Daoy (cell line): ENCODE measurements at regions not wholly inside any gene's neighbourhood (a gene's known extent, or its start where the extent isn't known, plus 50 kb on each side); places are given as distances from the start of the nearest gene placed in this dataset.
"Not testable (repeated sequence)": the region's sequence is repeated elsewhere in the genome, so short reads cannot be mapped to it uniquely, and the experiment has no call there.

Experiments used
- DNase-seq: peaks from one replicate; pipeline ENCODE4 v3.0.0-alpha.2; 2015; ENCODE audit warnings: low read depth

DNA sequence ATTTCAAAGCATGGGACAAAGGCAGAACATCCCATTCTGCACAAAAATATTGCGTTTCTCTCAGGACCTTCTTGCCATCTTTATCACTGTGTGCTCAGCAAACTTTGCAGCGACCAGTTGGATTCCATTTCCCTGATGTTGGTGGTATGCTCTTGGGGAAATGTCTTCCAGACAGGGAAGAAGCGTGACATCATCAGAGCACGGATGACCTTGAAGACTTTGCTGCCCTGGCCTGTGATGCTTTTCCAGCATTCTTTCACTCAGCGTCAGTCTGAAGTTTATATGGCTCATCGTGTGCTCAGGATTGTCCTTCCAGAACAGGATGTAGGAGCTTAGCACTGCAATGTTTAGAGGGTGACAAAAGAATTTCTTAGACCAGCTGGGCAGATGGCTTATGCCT is 131.4 kb upstream of the F3 start:
- no peak for DNase-seq

DNA sequence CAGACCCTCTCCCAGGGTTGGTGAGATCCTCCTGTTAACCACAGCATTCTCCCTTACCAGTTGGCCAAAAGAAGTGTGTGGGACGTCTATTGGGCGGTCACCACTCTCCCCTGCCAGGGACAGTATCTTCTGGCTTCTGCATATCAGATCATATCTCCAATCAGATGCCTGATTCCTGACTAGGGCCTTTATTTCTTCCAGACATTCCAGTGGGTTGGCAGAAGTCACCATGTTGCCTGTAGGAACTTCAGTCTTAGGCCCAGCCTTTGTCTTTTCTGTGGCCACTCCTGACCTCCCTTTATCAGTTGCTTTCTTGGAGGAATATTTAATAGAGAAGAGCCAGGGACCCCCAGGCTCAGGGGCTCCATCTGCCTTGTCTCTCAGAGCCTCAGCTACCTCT is 130.4 kb upstream of the F3 start:
- no peak for DNase-seq

DNA sequence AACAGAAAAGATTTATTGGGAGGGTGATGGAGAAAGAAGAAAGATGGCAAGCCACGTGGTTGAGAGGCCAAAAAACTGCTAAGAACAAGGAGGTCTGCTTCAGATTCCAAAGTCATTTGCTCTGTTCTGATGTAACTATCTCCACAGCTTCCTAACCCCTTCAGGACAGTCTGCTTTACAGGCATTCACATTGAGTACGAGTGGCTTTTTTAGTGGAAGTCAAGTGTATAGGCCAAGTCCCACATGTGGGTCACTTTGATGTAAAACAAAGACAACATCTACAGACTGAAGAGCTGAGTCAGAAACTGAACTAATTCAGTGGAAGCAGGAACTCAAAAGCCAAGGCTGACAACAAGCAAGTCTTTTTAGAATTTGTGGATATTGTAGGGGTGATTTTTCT is 128.7 kb upstream of the F3 start:
- no peak for DNase-seq

DNA sequence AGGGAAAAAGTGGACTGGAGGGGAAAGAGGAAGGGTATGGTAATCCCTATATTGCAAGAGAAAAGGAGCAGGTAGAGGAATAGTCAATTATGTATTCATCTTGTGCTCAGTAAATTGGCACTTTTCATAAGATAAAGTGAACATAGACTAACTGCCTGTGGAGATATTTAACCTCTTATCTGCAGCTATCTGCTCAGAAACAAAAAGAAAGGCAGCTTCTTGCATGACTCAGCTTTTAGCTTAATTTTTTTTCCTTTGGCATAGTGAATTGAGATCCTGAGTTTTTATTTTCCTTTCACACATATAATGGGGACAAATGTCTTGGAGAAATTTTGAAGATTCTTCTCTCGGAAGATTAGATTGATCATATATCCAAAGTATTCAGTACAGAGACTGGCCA is 127.6 kb upstream of the F3 start:
- DNase-seq, result no peak

DNA sequence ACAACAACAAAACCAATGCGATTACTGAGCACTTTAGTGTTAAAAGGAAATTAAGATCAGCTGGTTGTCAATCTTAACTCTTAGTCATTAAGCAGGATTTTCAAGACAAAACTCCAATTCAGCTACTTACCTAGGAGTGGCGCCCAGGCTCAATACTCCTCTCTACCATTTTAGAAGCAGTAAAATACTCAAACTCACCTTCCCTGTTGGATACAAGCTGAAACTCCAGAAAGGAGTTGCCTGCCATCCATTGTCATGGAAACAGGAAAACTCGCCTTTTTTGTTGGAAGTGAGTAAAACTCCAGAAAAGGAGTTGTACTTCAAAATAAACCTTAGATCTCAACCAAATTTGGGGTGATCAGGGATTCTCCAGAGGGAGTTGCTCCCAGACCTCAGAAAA is 127.0 kb upstream of the F3 start:
- DNase-seq, result no peak

DNA sequence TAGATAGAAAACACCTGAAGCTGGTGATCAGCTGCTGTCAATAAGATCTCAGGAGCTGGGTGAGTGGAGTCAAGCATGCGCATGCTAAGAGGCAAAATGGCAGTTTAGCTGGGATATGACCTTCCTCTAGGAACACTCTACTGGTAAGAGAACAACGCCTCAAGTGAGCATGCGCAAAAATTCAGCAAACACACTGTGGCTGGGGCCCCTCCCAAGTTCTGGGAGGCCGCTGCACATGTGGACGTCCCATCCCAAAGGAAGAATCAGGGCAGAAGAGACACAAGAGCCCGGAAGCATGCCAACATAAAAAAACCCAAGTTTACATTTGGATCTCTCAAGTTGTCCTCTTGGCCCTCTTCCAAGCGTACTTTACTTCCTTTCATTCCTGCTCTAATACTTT is 126.3 kb upstream of the F3 start:
- no peak for DNase-seq

DNA sequence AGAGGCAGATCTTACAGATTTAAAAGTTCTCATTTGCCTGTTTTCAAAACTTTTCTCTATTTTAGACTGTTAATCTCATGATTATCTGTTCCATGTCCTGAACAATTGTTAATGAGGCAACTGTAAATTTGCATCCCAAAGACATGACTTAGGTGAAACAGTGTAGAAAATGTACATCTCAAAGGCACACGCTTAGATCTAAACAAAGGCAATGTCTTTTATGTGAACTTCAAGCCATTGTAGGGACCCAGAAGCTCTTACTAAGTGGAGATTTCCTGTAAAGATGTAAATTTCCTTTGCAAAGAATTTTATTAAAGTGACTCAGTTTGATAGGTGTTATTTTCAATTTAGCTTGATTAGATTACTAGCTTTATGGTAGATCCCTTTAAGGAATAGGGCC is 125.2 kb upstream of the F3 start:
- DNase-seq, result no peak

DNA sequence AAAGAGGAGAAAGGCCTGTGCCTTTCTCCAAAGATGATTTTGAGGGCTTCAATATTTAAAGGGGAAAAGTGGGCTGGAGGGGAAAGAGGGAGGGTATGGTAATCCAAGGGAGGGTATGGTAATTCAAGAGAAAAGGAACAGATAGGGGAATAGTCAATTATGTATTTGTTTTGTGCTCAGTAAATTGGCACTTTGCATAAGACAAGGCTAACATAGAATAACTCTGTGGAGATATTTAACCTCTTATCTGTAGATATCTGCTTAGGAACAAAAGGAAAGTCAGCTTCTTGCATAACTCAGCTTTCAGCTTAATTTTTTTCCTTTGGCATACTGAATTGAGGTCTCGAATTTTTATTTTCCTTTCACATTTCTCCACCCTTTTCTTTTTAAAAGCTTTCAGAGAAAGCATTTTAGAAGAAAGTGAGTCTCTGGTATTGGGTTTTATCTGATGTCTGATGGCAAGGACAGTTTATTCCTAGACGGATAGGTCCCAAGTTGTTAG is 119.9 kb upstream of the F3 start:
- no peak for DNase-seq

DNA sequence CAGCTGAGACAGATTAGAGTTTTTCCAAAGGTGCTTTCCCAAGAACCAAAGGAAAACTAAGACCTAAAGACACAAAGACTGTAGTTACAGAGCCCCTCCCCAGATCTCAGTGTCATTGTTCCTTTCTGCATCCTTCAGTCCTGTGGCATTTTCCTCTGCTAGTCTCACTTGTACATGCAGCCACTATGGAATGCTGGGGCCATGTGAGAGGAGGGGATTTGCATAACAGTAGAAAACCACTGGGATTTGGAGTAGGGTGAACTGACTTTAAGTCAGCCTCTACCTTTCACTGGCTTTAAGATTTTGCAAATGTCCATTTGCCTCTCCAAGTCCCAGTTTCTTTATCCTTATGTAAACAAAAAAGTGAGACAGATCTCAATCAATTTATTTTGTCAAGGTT is 119.4 kb upstream of the F3 start:
- no peak for DNase-seq

DNA sequence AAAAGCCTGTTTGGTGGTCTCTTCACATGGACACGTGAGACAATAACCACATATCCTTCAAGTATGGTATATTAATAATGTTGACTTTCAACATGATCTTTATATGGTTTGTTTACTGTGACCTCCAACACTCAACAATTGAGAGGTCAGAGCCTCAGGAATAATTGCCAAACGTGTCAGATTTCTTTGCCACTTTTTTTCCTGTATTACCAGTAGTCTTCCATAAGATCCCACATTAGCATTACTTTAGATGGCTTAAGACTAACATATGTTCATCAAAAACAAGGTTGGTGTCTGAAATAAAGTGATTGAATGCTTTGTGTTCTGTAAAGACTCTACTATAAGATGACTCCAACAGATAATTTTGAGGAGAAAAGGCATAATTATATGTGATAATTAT is 118.7 kb upstream of the F3 start:
- no peak for DNase-seq

DNA sequence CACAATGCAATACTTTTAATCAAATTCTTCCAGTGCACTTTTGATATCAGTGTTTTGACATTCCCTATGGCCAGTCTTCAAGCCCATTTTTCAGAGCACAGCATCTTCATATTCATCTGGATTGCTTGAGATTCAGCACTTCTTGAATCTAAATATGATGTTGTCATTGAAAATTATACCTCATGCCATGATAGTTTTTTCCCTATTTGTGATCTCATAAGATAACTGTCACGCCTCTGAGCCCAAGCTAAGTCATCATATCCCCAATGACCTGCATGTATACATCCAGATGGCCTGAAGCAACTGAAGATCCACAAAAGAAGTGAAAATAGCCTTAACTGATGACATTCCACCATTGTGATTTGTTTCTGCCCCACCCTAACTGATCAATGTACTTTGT is 117.6 kb upstream of the F3 start:
- DNase-seq, result not testable (repeated sequence)

DNA sequence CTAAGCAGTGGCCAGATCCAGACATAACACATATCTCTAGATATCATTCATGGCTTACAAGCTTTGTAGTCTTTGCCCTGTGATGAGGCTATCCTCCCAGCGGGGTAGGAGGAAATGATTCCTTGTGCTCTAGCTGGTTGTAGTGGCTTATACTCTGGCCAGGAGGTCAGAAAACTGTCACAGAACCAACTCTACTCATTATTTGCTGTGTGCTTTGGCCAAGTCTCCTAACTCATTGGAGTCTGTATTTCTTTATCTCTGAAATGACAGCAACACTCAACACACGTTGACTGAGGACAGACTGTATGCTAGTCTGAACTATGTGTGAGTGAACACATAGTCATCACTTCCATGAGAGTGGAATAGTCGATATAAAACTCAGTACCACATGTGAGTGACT is 116.7 kb upstream of the F3 start:
- DNase-seq, result peak; percentile 58

DNA sequence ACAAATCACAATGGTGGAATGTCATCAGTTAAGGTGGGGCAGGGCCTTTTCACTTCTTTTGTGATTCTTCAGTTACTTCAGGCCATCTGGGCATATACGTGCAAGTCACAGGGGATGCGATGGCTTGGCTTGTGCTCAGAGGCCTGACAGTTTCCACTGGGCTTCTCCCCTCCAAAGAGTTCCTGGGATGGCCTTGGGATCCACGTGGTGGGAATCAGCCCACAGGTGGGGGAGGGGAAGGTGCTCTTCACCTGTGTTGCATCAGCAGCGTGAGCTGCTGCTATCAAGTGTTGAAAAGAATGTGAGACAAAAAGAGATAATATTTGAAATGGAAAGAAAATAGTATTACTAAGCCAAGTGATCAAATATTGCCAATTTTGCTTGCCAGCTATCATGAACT is 116.2 kb upstream of the F3 start:
- not testable (repeated sequence) for DNase-seq

DNA sequence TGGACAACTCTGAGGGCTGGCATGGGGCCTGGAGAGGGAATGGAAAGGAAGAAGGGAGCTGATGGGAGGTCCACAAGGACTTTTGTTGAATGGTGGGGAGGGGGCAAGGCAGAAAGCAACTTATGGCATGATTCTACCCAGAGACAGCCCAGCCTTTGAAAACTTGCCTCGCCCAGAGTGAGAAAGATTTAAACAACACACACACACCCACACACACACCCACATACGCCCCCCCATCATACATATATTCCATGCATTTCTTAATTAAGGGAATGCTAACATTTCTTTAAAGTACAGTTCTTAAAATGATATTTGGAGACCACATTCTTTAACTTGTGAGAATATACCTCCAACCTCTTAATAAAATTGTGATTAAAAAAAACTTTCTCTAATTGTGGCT is 115.4 kb upstream of the F3 start:
- DNase-seq, result no peak

DNA sequence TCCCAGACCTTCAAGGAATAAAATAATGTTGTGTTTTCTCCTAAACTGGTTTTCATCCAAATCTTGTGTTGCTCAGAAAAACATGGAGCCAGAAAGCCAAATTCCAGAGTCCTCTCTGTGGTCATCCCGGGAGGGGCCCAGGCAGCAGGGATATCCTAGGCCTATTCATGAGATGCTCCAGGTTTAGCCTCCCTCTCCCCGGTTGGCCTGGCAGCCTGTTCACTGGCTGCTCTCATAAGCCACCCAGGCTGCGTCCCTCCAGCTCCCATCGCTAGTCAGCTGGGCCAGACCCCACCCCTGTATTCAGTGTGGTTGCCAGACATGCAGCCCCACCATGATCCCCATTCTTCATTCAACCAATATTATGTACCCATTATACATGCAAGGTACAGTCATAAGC is 113.4 kb upstream of the F3 start:
- no peak for DNase-seq

DNA sequence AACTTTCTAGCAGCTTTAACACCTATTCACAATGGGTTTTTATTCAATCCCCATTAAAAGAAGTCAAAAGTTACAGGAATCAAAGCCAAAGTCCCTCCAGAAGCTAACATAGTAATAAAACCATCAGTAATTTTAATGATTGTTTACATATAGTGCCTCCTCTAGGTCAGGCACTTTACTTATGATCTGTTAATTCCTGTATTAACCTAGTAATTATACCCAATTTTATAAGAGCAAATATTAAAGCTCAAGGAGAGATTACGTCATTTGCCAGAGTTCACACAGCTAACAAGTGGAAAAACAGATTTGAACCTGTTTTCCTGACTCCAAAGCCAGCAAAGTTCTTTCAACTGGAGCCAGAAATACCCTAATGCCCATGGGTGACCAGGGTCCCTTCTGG is 112.9 kb upstream of the F3 start:
- no peak for DNase-seq

DNA sequence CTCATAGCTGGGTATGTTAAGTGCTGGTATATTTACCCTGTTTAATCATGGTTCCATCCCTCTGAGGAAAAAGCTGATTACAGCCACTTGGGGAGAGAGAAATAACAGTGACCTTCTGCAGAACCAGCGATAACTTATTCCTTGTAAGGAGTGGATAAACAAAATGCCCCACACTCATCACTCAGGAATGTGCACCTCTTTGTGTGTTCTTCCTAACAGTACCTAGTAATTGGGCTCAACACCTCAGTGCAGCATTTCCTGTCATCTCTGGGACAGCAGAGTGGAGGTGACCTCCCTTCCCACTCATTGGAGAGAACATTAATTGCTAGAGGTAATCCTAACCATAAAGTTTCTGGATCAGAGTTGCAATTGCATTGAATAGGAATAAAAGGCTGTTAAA is 112.5 kb upstream of the F3 start:
- peak; percentile 88 for DNase-seq

DNA sequence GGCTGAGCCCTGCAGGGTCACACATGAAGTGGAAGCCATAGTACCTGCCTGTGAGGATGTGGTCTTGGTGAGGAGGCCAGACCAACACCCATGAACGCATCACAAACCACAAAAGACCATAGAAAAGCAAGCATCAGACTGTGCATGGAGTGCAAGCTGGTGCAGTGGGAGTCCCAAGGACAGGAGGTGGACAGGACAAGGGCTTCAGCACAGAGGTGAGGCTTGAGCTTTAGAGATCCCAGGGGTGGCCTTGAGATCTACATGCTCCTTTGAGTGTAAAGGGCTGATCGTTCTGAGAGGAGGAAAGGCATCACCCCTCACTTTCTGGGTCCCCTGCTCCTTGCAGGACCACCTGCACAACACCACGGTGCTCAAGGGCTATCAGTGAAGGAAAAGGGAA is 111.9 kb upstream of the F3 start:
- DNase-seq, result no peak

DNA sequence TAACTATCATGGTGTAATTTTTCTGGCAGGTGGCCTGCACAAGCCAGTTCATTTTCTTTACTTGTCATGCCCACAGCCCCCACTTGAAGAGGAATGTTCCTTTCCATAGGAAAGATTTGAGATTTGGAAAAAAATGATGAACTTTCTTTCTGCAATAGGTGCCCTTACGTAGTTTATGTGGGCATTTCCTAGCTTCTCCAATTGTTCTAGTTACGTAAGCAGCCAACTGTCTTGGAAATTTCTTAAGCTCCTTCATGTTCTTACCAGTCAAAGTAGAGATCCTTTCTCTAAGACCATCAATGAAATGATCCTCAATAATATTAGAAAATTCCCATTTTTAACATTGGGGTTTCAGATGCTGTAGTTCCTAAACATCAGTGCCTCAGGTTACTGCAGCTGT is 109.5 kb upstream of the F3 start:
- DNase-seq, result no peak

DNA sequence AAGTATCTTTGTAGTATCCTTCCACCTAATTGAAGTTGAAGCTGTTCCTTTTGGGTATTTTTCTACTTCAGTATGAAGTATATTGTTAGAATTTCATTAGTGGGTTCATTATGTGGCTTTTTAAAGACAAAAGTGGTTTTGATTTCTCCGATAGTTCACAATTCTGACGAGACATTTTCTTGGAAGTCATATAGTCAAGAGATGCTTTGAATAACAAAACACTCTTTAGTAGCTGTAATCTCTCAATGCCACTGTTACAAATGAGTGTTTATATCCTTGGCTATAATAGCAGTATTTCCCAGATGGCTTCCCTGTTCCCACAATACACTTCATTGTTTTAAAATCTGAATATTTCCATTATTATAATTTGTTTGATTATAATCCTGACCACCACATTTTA is 108.7 kb upstream of the F3 start:
- no peak for DNase-seq

DNA sequence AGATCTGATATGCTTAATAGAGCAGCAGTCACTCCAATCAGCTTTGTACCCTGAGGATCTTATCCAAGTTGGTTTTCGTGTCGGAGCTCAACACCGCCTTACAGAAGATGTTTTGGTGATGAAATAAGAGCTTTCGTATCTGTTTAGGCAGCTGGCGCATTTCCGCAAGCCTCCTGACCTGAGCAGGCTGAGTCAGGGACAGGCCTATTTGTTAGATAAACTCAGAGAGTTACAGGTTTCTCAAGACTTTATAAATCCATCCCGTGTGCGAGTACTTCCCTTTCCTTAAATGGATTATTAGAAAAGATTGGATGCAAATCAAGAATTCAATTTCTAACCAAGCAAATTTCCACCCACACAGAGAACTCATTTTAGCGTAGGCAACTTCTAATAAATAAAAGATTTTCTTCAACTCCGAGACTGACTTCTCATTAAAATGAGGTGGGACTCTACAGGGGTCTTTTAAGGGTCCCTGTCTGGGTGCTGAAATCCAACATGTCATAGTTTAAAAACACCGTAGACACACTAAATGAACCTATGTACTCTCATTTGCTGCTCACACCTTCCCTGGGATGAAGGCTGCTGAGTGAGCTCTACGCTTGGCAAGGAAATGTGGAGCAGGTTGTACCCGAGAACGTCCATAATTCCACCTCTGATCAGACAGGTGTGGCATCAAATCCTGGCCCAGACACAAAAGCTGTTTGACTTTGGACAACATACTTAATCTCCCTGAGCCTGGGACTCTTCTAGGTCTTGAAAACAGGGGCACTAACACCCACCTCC is 106.9 kb upstream of the F3 start:
- DNase-seq, result peak; percentile 97

DNA sequence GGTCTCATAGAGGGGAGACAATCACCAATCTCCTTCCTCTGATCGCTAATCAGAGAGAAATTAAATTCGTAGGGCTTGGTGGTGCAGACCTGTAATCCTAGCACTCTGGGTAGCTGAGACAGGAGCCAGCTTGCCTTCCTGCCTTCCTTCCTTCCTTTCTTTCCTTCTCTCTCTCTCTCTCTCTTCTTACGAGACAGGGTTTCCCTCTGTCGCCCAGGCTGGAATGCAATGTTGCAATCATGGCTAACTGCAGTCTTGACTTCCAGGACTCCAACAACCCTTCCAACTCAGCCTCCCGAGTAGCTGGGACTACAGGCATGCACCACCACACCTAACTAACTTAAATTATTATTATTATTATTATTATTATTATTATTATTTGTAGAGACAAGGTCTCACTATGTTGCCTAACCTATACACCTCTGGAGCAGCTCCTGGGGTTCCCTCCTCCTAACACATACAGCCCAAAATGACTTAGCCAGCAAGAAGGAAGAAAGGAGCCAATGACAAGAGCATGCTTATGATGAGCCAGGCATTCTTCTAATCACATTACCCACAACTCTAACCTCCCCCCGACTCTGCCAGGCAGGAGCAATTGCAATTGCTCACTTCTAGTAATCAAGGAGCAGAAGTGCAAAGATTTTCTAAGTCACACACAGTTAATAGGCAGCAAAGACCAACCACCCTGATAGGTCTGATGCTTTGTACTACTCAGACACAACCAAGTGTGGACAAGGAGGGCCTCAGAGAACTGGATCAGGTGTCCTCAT is 105.4 kb upstream of the F3 start:
- DNase-seq, result peak; percentile 43

DNA sequence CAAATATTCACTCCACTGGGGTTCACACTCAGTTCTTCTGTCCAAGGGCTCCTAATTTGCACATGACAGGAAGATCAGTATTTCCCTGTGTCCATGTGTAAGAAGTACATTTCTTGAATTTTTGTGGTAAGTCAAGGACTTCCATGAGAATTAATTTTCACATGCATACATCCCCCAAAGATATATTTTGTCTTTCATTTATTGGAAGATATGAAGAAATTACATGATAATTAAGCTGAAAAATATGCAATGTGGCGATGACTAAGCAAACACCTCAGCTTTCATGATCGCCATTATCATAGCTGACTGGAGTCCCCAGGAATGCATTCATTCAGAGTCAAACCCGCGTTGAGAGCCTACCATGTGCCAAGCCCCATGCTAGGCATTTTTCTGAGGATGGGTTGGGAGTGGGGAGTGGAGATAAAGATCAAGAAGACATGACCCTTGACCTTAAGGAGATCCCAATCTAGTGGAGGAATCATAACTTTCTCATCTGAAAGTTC is 104.6 kb upstream of the F3 start:
- peak; percentile 92 for DNase-seq
